Fibroblast of skin of back (primary cell): ENCODE measurements at regions not wholly inside any gene's neighbourhood (a gene's known extent, or its start where the extent isn't known, plus 50 kb on each side); places are given as distances from the start of the nearest gene placed in this dataset.

Experiments
- DNase-seq: peaks from one replicate; pipeline ENCODE4 v3.0.0-alpha.2; 2013

DNA sequence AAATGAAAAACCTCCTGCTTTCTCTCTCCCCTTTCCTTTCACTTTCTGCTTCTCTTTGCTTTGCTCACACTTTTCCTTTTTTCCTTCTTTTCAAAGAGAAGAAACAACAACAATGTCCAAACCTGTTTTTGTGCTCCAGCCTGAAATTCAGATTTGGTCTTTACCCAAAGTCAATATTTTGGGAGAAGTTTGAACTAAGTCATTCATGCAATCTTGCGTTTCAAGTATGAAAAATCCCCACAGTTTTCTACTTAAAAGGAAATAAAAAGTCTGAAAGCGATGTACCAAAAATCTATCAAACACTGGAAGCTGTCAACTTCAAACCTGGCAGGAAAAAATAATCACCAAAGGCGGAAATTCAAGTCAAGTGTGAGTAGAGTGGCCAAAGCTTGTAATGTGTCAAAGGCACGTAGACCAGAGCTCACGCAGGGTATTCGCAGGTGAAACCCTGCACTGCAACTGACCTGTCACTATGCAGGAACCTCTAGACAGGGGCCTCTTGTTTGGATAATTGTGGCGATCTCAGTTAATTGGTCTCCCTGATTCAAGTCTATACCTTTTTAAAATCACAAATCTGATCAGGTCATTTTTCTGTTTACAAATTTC is 118.8 kb upstream of the GALNT15 start:
- DNase-seq = no peak

DNA sequence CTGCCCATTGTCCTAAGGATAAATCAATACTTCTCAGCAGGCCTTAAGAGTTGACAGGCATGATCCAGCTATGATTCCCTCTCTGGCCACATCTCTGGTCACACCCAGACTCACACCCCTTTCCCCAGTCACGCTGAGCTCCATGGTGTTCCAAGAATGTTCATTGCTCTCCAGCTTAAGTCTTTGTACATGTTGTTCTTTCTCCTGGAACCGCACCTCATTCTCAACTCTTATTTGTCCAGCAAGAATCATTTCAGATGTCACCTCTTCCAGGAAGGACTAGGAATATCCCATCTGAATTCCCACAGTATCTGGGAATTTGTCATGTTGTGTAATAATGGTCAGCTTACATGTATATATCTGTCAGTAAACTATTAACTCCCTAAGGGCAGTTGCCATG is 118.3 kb upstream of the GALNT15 start:
- peak; percentile 54 for DNase-seq

DNA sequence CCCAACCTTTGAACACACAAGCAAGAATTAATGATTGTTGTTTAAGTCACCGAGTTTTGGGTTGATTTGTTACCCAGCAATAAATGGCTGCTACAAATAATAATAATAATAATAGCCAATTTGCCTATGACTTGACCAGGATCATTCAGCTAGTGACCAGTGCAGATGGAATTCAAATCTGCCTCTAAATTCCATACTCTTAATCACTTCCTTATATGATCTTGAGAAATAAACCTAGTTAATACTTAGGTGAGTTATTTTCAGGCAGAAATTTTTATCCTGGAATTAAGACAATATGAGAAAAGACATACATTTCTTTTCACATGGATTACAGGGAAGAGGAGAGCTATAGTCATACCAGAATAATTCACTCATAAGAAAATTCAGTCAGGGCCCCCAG is 116.0 kb upstream of the GALNT15 start:
- DNase-seq = peak; percentile 59

DNA sequence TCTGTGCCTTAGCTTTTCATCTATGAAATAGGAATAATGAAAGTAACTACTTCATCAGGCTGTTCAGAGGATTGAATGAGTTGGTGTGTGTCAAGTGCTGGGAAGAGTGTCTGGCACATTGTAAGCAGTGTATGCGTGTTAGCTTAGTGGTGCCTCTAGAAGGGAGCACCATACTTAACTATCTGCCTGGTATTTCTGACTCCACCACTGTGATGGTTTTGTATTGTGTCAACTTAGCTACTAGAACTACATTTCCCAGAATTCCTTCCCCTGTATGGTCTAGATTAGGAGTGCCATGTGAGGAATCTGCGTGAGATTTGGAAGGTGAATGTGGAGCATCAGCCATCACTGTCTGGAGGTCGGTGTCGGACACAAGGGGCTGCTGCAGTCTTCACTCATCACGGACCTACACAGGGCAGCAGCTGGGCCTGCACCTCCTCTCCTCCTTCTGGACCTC is 115.4 kb upstream of the GALNT15 start:
- peak; percentile 58 for DNase-seq

DNA sequence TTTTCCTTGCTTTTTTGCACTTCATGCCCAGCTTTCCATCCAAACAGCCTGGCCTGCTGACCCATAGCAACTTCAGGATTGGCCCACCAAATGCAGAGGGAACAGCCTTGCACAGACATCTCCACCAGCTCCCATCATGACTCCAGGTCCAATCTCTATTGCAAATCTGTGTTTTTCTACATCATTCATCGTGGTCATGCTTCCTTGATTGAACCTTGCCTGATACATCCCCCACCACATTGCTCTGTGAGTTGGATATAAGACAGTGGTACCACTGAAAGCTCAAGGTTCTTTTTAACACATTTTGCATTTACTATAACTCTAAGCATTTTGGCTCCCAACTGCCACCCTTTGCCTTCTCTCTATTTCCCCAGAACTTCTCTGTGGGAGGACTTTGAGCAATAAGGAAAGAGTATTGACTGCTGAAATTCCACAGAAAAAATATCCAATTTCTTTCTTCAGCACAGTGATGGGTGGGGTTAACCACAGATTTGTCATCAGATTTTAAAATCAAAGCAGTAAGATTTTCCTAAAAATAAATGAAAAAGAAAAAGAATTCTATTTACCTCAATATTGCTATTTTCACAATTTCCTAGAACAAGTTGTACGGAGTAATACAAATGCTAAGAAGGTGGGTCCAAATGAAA is 114.6 kb upstream of the GALNT15 start:
- DNase-seq = no peak

DNA sequence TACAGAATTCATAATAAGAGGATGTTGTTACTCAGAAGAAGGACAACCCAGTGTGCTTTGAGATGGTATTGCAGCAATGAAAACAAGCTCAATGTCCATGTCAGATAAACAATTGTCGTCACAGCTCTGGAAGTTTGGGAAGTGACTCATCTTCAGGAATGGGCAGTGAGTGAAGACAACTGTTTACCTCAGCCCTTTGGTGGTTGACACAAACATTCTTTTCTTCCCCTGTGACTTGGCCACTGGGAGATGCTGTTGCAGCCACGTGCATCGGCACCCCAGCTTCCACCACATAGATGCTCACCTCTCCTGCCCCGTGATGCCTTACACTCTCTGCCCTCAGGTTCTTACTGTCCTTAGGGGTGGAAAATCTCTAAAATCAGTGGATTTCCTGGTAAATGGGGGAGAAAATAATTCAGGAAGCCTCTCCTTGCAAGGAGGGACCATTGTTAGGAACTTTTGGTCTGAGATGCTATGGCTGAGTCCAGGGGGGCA is 114.1 kb upstream of the GALNT15 start:
- peak; percentile 100 for DNase-seq

DNA sequence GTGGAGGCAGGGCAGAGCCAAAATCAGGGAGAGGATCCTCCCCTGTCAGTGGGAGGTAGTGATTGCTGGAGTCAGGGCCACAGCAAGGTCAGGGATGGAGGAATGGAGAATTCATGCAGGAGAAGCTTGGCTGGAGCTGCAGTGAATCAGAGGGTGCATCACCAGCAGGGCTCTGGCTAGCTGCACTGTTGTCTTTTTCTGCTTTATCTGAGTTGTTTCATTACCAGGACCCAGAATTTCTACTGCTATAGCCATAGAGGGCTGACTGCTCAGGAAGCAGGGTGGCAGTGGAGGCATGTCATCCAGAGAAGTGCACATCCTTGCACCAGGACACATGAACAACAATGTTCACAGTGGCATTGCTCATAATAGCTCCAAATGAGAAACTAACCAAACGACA is 113.5 kb upstream of the GALNT15 start:
- DNase-seq = peak; percentile 96

DNA sequence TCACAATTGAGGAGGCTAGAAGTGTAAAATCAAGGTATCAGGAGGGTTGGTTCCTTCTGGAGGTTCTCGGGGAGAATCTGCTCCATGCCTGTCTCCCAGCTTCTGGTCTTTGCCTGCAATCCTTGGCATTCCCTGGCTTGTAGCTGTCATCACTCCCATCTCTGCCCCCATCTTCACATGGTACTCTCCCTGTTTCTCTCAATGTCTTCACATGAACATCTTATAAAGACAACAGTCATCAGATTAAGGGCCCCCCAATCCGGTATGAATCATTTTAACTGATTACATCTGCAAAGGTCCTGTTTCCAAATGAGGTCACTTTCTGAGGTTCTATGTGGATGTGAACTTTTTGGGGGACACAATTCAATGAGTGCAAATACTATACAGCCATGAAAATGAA is 113.0 kb upstream of the GALNT15 start:
- peak; percentile 48 for DNase-seq

DNA sequence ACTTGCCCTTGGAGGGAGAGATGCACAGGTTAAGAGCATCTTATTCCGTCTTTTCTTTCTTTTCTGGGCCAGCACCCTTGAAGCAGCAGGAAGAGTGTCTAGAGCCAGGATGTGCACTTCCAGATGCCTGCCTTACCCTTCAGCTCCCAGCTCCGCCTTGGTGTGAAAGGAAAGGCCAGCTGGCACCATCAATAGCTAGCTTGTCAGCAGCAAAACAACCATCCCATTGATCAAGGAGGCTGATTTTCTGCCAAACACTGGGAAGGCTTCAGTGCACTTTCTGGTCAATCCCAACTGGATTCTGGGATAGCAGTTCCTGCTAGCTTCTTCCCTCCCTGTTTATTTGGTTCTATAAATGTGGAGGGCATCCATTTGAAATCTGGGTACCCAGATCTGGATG is 110.9 kb upstream of the GALNT15 start:
- DNase-seq = no peak

DNA sequence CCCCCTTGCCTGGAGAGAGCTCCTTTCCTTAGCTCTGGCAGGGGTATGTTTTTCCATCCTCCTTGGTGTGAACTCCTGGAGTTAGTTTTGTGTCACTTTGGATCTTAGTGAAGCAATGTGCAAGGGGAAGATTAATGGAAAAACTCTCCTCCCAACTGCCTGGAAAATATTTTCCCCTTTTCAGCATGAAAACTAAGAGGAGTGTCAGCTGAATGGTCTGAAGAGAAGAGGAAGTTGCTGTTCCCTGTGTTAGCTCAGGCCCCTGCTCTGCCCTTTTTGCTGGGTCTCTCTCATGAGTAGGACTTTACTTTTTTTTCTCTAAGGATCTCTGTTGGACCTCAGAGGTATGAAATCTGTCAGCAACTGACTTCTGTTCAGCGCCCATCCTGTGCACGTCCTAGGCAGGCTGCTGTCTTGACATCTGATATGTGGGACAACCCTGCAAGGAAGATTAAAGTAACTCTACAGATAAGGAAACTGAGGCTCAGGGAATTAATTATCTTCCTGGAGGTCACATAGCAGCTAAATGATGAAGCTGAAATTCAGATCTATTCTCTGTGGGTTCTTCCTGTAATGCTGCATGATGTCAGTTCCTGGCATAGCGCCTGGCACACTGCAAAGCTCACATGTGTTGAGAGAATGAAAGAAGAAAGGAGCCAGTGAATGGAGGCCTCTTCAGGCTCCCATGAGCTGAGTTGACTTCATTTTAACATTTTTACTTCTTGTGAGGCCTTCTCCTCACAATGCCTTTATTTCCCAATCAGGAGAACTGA is 109.7 kb upstream of the GALNT15 start:
- DNase-seq = peak; percentile 96

DNA sequence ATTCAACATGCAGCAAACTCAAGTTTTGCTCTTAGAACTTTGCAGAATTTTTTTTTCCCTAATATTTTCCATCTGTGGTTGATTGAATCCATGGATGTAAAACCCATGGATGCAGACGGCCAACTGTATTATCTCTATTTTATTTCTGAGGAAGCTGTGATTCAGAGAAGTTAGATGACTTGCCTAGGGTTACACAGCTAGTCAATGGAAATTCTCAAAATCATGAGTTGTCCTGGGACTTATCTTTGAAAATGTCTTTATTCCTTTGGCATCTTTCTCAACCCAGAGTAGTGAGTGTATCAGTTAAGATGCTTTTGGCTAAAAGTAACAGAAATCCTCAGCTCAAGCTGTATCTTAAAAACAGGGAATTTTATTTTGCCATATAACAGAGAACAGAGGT is 107.9 kb upstream of the GALNT15 start:
- DNase-seq = peak; percentile 72

DNA sequence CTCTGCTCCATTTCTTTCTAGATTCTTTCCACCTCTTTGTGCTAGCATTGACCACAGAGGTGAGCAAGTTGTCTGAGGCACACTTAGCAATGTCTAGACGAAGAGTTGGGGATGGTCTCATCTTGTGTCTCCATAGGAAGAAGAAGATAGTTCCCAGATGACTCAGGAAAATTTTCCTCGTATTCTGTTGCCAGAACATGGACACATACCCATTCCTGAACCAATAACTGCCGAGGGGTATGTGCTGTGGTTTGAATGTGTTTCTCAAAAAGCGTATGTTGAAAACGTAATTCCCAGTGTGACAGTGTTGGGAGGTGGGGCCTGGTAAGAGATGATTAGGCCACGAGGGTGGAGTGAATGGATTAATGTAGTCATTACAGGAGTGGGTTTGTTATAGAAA is 107.5 kb upstream of the GALNT15 start:
- peak; percentile 99 for DNase-seq

DNA sequence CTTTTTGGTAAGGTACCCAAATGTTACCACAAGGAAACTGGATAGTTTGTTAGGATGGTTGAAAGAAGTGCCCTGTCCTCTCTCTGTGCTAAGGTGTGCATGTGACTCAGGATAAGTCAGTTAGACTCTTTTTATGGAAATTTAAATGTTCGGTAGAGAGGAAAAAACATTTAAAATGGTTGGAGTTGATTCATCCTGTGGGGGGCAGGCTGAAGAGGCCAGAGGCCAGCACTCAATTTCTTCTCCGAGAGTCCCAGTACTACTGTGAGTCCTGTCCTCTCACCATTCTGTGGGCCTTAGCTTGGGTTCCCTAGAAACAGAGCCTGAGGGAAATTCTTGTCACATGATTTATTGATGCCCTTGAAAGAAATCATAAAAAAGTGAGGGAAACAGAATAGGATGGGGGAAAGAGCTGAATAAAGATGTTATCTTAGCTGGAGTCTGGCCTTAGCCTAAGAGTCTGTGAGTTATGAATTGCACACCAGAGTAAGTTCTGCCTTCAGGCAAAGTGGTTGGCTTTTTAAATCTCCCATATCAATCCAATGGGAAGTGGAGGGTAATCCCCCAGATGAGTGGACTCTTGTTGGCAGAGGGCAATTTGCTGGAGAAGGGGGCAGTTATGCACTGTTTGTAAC is 106.5 kb upstream of the GALNT15 start:
- peak; percentile 62 for DNase-seq

DNA sequence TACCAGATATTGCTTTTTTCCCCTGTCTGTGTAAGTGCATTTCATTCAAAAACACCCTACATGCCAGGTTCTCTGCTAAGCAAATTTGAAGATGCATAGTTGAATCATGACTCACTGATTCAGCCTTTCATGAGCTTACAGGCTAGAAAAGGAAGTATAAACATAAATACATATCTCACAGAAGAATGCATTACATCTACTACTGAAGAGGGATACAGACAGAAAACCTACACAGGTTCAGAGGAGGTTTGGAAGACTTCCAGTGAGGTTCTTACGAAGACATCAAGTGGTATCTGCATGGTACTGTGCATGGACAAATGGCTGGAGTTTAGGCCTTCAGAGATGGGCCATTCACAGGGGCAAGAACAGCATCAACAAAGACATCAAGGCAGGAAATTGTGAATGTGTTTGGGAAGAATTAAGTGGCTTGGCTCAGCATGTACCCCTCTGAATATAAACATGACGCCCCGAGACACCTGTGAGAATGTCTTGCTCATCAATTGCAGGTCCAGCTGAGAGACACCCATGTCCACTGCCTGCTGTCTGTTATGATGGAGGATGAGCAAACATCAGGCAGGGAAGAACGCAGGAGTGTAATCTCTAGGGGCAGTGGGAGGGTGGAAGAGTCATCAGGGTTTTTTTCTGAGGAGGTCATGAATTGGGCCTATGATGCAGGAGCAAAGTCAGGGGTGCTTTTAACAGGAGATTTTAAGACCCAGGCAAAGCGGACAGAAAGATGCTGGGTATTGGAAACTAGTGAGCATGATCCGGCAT is 105.1 kb upstream of the GALNT15 start:
- DNase-seq = peak; percentile 95

DNA sequence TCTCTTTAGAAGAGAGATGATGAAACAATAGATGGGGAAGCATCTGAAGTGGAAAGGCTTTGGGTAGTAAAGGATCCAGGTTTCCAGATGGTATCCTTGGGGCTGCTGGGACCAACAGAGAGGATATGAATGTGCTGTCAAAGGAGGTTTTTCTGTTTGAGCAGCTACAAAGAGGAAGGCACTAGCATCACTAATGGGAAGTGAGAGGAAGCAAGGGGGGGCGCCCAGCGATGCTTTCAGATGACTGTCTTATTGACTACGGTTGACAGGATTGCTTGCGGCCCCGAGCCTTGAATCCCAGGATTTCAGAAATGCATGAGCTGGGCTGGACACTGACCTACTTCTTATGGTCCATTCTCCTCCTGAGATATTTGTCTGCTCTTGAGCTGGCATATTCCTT is 103.8 kb upstream of the GALNT15 start:
- no peak for DNase-seq

DNA sequence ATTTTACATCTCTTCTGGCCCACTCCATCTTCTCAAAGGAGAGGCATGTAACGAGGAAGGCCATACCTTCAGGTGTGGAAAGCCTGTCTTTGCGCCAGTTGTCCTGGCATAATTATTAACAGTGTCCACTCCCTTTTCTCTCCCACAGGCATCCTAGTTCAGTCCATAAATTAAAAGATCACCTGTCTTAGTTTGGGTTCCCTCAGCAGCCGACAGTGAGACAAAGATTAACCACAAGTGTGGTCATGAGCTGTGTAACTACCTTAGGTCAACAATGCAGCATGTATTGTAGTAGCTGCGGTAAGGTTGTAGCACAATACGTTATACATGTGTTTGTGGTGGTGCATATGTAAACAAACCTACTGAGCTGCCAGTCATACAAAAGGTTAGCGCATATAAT is 103.3 kb upstream of the GALNT15 start:
- DNase-seq = no peak

DNA sequence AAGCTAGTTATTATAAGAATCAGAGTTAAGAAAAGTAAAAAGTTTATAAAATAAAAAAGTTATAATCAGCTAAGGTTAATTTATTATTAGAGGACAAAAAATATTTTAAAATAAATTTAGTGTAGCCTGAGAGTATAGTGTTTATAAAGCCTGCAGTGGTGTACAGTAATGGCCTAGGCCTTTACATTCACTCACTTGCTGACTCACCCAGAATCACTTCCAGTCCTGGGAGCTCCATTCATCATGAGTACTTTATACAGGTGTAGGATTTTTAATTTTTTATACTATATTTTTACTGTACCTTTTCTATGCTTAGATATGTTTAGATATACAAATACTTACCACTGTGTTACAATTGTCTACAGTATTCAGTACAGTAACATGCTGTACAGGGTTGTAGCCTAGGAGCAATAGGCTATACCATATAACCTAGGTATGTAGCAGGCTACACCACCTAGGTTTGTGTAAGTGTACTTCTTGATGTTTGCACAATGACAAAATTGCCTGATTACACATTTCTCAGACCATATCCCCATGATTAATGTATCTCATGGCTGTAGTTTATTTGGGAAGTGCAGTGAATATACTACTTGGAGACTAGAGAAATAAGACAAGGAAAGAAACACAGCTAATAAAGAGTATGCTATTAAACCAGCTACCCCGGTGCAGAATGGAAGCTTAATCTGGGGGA is 101.9 kb upstream of the GALNT15 start:
- DNase-seq = peak; percentile 75

DNA sequence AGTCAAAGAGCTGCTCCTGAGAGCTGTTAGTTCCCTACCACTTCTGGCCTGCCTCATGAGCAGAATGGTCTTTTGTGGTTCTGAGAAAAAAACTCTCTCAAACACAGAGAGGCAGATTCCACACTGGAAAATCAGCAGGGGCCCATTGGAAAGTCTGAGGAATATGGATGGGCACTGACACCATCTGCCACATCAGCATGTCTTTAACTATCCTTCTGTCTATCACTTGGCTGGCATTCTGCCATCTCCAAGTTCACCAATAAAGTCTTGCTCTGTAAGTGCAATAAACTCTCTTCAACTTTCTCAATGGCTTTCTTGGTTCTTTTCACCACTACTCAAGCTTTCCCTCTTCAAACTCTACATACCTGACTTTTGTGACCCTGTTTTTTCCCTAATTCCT is 101.3 kb upstream of the GALNT15 start:
- no peak for DNase-seq

DNA sequence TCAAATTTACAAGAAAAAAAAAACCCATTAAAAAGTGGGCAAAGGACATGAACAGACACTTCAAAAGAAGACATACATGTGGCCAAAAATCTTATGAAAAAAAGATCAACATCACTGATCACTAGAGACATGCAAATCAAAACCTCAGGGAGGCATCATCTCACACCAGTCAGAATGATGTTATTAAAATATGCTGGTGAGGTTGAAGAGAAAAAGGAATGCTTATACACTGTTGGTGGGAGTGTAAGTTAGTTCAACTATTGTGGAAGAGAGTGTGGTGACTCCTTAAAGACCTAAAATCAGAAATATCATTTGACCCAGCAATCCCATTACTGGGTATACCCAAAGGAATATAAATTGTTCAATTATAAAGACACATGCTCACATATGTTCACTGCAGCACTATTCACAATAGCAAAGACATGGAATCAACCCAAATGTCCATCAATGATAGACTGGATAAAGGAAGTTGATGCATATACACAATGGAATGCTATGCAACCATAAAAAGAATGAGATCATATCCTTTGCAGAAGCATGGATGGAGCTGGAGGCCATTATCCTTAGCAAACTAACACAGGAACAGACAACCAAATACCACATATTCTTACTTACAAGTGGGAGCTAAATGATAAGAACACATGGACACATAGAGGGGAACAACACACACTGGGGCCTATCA is 100.3 kb upstream of the GALNT15 start:
- peak; percentile 89 for DNase-seq

DNA sequence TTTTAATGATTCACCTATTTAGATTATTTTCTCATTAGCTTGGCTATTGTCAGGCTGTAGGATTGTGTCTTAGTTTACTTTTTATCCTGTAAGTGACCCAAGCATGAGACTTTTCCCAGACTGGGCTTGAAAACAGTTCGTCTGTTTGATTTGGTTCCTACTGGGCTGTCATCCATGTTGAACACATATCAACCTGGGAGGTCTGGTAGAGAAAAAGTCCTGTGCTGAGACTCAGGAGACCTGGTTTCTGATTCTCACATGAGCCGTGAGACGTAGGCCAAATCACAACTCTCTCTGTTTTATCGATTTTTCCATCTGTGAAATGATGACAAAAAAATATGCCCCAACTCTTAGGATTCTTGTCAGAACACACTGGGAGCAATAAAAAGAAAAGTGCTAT is 98.8 kb upstream of the GALNT15 start:
- no peak for DNase-seq

DNA sequence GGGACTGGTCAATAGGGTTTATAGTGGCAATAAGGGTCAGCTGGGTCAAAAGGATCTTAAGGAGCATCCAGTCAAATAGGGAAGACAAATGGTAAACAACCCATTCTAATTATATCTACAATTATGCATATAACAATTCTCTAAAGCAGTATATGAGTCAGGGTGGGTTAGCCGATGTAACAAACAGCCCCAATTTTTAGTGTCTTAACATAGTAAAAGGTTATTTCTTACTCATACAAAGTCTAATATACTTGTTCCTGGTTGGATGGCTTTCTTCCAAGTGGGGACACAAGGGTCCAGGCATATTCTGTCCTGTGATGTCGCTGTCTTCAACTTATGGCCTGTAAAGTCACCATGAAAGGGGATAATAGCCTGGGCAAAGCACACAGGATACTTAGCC is 97.9 kb upstream of the GALNT15 start:
- no peak for DNase-seq
